Retina (tissue), 1 donor: ENCODE measurements at regions not wholly inside any gene's neighbourhood (a gene's known extent, or its start where the extent isn't known, plus 50 kb on each side); places are given as distances from the start of the nearest gene placed in this dataset.

Experiments
- DNase-seq: peaks from one replicate; pipeline ENCODE4 v3.0.0-alpha.2; 2016

DNA sequence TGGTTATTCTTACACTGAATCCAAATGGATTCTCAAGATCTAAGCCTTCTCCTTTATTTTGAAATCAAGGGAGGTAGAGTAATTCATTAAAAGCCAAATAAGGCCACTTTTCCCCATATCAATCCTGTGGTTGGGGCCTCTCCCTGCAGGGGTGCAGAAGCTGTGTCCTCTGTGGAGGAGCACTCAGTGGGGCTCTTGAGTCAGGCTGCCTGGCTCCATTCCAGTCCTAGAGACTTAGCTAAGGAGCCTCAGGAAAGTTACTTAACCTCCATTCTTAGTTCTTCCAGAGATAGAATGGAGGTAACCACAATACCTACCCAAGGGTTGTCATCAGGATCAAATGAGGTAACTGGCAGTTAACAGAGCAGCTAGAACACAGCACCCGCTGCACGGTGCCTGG lies 564.3 kb downstream of the CMPK2 start:
- no peak for DNase-seq

DNA sequence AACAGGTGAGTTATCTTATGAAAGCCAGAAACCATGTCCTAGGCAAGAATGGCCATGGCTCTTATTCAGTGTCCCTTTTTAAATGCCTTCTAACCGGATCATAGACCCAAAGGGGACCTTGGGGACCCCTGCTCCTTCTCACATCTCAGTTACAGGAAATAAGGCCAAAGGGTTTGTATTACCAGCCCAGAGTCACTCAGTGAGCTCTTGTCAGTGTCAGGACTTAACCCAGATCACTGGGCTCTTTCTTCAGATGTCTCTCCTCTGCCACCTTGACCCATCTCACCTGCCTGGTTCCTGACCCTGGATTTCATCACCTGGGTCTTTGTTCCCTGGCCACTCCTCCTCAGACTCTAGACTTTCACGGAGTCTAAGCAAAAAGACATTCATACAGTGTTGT lies 556.7 kb downstream of the CMPK2 start:
- DNase-seq, result no peak

- DNase-seq, result peak; percentile 62
Measured at GRCh38 chr2:6309415-6310255, 556.1 kb downstream of the CMPK2 start.

DNA sequence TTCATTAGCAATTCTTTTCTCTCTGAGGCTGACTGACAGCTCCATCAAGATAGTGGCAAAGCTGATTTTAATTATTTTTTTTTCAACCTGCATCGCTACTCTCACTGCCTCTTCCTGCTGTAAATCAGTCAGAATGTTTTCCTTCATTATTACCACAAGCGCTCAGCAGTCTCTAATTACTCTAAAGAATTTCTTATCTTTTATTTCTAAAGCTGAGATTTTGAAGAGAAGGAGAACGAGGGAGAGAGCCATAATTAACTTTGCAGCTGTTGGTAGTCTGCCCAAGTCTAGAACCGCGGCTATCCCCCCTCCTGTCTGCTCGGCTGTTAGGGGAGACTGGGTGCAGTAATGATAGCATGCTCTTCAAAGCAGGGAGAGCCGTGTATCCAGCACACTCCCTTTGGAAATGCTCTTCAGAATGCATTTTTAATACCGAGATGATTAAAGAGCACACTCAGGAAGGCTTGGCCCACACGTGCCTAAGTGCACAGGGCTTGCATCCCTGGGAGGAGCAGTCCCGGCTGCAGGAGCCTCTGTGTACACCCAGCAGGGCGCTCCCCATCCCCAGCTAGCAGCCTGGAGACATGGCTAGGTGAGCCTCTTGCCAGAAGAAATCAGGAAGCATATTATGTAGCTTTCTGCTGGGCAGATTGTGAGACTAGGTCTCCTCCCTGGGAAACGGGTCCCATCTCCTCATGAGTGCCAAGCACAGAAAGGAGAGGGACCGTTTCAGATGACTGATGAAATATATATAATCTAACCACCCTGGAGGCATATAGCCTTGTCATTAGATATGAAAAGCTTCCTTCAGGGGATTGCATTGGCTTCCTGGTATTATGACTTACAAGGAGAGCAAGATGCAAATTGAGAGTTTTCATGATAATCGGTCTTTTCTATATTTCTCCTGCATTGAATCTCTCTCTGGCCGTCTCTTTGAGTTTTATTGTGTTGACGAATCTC lies 555.2 kb downstream of the CMPK2 start:
- peak; percentile 73 for DNase-seq

- no peak for DNase-seq
Measured at GRCh38 chr2:6312367-6312766, 553.3 kb downstream of the CMPK2 start.

GRCh38 chr2:6314218-6314960 lies 551.3 kb downstream of the CMPK2 start:
- no peak for DNase-seq

DNA sequence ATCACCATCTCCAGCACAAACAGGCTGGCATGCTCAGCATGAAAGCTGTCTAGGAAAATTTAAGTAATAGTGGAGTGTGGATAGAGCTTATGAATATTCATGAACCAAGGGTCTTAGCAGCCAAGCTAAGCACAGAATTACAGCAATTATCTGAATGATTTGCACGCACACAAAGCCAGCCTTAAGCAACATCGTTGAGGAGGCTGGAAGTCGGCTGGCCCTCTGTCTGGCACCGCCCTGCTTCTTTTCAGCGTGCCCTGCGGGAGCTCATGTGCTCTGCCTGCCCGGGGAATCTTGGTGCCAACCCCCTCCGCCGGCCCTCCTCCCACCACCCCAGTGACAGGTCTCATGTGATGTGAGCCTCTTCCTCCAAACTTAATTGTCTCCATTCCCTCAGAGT lies 540.1 kb downstream of the CMPK2 start:
- DNase-seq, result peak; percentile 66

DNA sequence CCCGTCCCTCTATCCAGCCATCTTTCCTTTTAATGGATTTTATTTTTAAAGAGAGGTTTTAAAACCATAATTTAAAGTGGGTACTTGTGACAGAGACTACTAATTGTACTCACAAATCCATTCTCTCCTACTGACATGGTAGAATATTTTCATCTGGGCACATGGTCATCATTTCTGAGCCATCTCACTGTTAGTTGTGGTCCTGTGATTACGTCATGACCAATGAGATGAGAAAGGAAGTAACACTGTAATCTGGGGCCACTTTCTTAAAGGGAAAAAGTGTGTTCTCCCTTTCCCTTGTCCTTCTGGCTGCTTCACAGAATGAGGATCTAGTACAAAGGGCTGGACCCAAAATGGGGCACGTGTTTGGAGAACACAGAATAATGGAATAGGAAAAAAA lies 538.7 kb downstream of the CMPK2 start:
- DNase-seq, result no peak

DNA sequence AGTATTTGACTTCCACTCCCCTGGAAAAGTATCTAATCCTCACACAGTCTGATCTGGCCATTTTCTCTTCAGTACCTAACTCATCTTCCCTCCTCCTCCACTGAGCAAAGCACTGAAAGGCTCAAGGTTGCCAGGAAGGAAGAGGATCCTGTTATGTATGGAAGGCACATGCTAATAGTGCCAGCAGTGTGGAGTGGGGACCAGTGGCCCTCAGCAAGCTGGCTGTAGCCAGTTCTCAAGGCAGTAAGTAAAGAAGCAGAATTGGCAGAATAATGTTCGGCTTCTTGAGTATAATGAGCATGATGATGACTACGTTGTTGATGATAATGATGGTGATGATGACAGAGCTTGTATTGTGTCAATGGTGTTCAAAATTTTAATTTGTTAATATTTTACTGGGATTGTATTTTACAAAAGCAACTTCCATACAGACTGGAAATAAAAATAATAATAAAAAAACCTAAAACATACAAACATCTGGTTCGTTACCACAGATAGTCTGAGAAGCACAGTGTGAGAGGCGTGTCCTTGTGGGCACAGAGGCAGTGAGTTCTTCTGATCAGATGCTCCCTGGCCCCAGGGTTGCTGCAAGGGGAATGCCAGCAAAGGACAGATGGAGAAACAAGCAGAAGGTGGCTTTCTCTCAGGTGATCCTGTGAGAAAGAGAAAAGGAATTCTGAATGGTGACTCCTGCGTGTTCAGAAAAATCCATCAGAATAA lies 528.8 kb downstream of the CMPK2 start:
- no peak for DNase-seq

- DNase-seq, result peak; percentile 21
Measured at GRCh38 chr2:6337472-6337820, 528.3 kb downstream of the CMPK2 start.

DNA sequence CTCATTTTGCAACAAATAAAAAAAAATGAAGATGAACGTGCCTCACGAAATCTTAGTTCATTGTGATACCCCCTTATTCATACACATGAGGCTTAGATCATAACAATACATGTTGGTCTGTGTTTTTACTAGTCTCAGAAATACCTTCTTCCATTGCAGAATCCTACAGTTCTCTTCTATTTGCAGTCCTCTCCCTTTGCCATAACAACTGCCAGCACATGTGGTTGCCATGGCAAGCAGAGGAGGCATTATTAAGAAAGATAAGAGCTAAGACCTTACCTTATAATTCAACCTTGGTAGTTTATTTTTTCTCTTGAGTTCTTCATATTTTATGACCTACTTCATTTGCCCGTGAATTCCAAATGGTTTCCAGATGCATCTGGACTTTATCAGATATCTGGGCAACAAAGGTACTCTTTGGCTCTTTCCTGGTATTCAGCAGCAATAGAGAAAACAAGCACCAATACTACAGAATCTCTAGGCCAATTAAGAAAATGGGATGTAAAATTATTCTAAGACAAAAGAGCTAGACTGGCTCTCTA lies 524.0 kb downstream of the CMPK2 start:
- no peak for DNase-seq

GRCh38 chr2:6342273-6342920 lies 523.3 kb downstream of the CMPK2 start:
- no peak for DNase-seq

- no peak for DNase-seq
Measured at GRCh38 chr2:6343076-6343475, 522.6 kb downstream of the CMPK2 start.

DNA sequence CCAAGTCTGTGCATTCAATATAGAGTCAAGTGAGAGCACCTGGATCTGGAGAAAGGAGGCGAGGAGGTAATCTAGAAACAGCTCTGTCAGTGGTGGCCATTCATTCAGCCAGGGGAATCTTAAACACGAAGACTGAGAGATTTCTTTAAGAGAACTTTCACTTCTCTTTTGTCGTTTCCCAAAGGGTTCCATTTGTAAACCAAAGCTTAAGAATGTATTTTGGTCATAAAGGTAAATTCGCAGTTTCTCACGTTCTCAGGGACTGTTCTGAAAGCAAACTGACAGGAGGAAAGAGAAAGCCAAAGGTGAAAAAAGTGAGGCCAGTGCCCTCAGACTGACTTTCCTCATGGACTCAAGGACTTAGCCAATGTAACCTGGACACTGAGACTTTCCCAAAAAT lies 513.5 kb downstream of the CMPK2 start:
- DNase-seq, result no peak

GRCh38 chr2:6352906-6353515 lies 512.7 kb downstream of the CMPK2 start:
- DNase-seq, result peak; percentile 67

DNA sequence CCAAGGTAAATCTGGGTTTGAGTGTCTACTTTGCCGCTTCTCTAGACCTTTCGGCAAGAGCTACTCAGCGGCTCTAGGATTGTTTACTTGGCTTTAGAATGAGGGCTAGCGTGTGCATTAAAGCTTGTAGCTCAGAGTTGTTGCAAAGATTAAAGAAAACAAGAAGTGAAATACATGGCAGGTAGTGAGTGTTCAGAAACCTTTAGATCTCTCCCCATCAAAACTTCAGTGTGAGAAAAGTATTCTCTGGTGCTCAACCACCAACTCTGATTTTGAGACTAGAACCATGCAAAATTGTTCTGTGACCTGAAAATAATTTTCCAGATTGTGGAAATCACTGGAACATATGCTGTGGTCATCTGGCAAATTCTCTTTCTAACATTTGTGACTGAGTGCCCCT lies 512.0 kb downstream of the CMPK2 start:
- peak; percentile 19 for DNase-seq

GRCh38 chr2:6354546-6354945 lies 511.2 kb downstream of the CMPK2 start:
- no peak for DNase-seq

DNA sequence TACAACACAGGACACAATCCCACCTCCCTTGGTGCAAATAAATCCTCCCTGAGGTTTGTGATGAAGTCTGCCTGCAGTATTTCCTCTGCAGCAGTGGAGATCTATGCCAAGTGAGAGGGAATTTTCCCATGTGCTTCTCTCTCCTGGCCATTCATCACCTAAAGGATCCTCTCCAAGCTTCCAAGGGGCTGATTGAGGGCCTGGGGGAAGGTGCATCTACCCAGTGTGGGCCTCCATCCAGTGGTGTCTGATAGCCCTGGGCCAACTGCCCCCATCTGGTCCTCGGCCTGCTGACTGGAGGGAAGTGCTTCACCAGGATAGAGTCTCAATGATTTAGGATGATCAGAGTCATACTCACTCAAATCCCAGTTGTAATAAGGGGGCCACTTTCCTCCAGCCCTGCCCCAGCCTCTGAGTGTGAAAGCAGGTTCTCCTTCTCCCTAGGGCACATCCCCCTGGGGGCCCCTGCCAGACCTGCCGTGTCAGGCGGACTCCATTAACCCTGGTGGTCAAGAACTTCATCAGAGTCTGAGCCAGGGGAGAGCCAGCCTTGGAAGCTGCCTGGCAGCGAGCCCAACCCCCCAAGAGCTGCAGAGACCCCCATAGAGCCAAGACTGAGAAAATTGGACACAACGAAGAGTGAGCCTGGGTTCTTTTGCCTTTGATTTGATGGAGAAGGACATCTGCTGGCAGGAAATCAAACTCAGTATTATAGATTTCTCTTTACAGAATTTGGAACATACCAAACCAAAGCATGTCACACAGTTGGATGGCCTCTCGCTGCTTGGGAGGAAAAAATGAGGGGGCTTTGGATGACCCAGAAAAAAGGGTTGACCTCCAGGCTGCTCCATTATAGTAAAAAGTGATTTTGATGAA lies 509.6 kb downstream of the CMPK2 start:
- peak; percentile 64 for DNase-seq

DNA sequence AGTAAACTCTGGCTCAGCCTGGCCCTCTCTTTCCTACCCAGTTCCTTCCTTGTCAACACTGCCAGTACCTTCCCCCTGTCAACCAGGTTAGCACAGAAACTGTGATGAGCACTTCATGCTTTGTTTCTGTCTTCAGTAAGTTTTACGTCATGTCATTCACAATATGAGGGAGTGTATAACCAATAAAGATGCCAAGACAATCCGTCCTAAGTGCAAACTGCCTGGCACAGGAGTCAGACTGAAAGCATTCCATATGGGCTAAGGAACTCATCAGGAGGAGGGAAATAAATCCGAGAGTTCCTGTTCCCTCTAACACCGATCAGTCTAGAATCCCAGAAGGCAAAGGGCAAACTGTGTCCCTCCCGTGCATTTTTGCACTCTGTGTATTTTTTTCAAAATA lies 507.2 kb downstream of the CMPK2 start:
- DNase-seq, result no peak

DNA sequence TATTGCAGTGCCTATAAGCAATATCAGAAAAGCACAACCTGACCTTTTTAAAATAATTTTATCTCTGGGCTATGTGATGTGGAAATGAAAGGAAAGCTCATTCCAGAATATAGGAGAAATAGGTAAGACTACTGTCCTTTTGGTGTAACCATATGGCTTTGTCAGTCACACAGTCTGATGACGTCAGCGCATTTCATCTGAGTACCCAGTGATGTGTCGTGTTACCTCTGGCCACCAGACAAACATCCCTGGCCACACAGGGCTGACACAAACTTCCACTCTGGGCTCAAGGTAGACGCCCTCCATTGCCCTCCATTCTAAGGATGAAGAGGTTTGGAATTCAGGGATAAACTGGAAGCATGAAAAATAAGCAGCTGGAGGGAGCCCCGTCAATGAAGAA lies 506.7 kb downstream of the CMPK2 start:
- no peak for DNase-seq
